Fibroblast of peridontal ligament (primary cell): ENCODE measurements at regions not wholly inside any gene's neighbourhood (a gene's known extent, or its start where the extent isn't known, plus 50 kb on each side); places are given as distances from the start of the nearest gene placed in this dataset.
"Not testable (repeated sequence)": the region's sequence is repeated elsewhere in the genome, so short reads cannot be mapped to it uniquely, and the experiment has no call there.

Source experiments
- DNase-seq: peaks from one replicate; pipeline ENCODE4 v3.0.0-alpha.2; 2010; ENCODE audit errors: extremely low read depth

DNA sequence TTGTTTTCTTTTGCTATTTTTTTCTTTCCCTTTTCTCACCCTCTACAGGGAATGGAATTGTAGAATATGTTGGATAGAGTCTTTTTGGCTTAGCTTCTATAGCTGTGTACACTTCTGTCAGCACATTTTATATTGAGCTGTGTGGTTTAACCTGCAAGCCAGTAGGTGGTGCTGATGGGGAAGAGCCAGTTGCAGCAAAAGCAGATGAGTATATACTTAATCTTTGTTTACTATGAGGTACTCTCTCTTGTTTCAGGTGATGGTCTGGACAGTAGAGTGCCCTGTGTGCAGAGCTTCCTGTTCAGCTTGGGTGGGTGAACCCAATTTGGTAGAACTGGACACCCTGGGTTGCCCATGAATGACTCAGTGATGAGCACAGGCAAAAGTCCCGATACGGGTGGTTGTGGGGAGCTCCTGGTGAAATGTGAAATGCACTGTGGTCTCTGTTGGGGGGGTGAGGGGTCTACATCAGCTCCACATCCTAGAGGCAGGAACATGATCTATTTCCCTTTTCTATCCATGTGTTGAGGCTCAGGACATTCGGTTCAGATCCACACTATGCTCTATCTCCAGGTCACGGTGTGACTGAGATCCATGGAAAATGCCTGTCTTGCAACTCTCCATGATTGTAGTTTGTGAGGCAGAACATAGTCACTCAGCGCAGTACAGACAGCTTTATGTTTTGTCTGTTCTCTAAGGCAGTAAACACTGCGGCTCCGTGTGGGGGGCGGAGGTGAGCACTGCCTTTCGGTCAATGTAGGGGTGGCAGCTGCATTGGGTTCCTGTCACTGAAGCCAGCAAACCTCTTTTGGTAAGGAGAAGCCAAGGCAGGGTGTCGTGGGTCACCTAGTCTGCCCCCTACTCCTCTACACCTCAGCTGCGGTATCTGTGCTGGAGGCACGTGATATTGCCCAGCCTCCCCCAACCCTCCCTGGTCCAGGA, 353.2 kb downstream of the PRR16 start:
- peak; percentile 35 for DNase-seq

DNA sequence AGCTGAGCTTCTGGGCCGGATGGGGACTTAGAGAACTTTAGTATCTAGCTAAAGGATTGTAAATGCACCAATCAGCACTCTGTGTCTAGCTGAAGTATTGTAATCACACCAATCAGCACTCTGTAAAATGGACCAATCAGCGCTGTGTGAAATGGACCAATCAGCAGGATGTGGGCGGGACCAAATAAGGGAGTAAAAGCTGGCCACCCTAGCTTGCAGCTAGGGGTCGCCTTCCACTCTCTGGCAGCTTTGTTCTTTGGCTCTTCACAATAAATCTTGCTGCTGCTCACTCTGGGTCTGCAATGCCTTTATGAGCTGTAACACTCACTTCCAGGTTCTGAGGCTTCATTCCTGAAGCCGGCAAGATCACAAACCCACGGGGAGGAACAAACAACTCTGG, 354.0 kb downstream of the PRR16 start:
- no peak for DNase-seq

DNA sequence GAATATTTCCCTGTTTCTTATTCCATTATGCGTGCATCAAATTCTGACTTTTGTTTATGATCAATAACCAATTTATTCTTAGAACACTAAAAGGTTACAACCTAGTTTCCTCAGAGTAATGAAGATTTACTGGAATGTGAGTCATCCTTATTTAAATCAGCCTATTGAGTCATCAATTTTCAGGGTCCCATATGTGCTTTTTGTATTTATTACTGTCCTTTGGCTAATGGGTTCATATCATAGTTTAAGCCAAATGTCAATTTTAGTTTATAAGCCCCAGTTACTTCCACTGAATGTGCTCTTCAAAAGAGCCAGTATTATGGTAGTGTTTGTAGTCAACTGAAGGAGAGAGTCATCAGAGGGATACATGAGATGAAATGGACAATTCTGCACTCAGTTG, 359.2 kb downstream of the PRR16 start:
- DNase-seq: no peak

DNA sequence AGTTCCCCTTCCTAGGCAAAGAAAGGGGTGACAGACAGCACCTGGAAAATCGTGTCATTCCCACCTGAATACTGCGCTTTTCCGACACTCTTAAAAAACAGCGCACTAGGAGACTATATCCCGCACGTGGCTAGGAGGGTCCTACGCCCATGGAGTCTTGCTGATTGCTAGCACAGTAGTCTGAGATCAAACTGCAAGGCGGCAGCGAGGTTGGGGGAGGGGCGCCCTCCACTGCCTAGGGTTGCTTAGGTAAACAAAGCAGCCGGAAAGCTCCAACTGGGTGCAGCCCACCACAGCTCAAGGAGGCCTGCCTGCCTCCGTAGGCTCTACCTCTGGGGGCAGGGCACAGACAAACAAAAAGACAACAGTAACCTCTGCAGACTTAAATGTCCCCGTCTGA, 367.5 kb downstream of the PRR16 start:
- DNase-seq: not testable (repeated sequence)

DNA sequence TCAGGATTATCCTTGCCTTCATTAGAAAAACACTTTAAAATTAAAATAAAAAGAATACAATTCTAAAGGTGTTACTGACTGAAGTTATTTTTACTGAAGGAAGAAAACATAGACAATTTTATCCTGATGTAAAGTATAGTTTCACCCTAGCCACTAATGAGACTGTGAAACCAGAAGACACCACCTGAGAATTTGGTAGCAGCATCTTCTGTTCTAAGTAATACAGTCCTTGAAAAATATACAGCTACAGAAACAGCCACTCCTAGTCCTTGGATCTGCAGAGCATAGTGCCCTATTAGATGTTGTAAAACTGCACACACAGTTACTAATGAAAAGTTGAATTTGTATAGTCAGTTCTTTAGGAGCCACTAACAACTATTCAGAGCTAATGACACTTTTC, 377.7 kb downstream of the PRR16 start:
- no peak for DNase-seq

DNA sequence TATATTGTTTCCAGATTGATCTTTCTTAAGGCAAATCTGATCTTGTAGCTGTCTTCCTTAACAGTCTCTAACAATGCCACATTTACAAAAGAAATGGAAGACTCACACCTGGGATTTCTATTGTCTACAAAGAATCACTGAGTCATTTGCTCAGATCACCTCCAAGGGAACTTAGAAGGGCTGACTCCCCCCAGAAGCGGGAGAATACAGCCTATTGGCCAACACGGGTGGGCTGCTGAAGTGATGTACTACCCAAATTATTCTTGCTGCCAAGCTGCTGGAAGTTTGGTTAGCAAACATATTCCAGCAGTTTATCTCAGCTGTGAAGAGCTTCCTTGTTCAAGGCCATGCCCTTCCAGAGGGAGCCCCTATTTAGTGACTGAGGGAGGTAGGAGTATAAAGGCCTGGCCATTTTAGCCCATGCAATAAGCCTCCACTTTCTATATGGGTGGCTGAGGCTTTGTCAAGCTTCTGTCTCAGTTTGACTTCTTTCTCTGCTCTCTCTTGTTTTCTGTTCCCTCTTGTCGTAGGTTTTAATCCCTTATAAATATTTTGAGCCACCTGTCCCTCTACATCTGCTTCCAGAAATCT, 379.4 kb downstream of the PRR16 start:
- DNase-seq: no peak

DNA sequence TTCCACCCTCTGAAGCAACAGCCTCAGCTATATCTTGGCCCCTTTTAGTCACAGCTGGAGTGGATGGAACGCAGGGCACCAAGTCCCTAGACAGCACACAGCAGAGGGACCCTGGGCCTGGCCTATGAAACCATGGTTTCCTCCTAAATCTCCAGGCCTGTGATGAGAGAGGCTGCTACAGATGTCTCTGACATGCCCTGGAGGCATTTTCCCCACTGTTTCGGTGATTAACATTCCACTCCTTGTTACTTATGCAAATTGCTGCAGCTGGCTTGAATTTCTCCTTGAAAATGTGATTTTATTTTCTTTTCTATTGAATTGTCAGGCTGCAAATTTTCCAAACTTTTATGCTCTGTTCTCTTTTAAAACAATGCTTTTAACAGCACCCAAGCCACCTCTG, 384.8 kb downstream of the PRR16 start:
- DNase-seq: no peak

DNA sequence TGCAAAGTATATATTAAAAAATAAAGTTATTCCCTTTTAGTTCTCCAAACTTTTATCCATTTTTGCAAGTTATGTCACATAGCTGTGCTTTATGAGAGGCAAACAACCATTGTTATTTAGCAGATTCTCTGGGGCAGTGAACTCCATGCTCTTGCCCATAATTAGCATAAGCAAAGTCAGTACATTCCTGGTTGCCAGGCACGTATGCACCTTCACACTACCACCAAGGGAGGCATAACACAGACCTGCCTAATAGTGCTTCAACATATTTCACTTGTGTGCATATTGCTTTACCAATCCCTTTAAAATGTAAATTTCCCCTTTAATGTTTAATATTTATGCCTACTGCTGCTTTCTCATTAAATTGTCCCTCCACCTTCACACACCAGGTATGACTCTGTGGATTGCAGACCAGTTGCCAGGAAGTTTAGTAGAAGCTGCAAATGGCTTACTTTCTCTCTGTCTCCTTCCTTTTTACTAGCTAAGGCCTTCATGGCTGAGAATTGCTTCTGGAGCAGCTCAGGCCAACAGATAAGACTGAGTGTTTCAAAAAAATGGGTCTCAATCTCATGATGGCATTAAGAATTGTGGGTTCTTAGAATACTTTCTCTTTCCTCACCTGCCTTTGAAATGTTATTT, 388.2 kb downstream of the PRR16 start:
- DNase-seq: no peak

DNA sequence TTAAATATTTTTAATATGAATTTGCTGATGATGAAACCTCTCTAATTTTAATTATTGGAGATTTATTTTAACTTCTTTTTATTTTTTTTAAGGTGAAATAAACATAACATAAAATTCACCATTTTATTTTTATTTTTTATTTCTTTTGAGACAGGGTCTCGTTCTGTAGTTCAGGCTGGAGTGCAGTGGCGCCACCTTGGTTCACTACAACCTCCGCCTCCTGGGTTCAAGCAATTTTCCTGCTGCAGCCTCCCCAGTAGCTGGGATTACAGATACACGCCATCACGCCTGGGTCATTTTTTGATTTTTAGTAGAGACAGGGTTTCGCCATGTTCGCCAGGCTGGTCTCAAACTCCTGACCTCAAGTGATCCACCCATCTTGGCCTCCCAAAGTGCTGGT, 402.9 kb downstream of the PRR16 start:
- DNase-seq: no peak

DNA sequence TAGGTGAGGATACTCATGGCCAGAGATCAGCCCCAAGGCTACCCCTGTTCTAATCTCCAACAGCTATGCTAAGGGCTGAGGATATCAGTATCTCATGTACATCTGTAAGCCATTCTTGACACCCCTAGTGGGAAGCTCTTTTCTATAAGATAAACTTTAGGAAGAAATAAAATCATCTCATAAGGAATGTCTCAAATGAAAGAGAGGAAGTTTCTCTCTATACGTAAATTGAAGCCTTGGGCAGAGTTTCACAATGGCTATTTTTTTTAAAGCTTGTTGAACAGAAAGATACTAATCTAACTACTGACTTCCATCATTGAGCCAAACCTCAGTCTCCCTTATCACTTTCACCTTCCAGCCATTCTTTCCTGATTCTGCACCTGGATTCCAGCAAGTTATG, 405.7 kb downstream of the PRR16 start:
- no peak for DNase-seq

DNA sequence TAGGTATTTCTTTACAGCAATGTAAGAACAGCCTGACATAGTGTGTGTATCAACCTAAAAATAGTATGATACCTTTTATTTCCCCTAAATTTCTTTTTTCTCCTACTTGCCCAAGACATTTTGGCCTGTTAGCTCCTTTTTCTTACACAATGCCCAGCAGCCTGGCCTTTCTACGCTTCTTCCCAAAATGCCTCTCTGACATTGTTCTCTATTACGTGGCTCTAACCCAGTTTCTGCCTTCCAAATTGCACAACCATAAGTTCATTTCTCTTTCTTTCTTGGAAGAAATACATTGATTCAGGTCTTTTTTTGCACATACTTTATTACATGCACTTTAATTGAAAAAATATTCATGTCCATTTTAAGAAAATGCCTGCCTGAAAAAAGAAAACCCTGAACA, 408.2 kb downstream of the PRR16 start:
- DNase-seq: peak; percentile 27

DNA sequence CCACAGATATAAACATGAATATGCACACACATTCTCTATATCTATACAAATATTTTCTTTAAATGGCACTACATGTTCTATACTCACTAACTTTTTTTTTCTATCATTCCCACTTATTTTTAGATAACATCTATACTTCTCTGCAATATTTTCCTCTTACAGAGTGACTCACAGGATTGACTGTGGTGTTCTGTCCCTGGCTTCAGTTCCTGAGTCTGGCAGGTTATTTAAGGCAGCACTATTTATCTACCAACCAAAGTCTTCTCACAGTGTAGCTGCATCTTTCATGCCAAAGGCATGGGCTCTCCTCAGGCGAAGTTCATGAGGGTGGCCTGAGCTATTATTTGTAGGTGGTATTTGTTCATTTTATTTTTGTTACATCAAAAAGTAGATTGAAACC, 409.0 kb downstream of the PRR16 start:
- no peak for DNase-seq

DNA sequence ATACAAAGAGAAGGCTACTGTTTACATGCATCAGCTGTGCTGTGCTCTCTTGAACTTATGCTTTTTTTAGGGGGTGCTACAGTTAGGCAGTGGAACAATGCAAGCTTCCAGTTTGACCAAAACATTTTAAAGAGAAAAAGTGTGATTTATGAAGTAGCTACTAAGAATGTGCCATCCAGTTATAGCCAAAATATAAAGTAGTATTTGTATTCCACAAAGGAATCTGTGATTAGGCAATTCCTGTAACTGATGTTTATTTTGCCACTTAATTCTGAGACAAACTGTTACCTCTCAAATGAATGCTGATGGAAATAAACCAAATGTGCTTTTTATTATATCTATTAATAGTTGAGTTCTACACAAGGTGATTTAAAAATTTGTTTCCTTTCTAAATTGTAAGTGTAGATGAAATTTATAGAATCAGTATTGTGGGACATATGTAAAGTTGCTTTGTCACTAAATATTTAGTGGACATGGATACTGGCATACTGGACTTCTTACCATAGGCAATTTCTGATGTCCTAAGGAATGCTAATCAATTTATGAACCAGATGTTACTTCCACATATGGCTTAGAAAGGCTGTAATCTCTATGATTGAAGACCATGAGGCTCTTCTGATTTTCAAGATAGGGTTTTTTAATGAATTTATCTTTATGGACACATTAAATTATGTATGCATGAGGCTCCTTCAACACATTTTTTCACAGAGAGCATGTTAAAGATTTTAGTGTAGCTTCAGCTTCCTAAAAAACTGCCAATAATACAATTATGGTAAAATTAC, 410.2 kb downstream of the PRR16 start:
- DNase-seq: no peak

DNA sequence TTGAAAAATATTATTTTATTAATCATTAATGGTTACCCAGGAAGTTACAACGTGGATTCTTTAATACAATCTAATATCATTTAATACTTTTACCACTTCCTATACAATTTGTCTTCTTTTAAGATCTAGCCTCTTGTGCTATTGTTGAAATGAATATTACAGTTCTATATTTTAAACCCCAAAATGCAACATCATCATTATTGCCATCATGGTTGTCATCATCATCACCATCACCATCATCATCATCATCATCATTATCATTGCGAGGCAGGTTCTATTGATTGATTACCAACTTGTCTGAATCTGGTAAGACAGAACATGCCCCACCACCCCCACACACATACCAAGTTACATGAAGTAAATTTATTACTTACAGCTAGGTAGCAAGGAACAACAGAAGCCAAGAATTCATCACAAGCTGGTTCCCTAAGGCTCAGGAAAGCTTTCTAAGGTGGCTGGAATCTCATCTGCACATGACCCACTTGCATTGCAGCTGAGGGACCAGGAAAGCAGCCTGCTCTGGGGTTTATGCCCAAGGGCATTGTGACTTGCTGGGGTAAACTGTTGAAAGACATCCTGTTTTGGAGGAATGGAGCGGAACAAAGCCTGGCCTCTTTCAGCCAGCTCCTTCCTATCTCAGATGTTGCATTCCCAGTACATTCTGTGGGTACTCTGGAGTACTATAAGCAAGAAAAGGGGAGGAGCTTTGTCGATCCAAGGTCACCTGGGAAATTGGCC, 418.1 kb downstream of the PRR16 start:
- no peak for DNase-seq

DNA sequence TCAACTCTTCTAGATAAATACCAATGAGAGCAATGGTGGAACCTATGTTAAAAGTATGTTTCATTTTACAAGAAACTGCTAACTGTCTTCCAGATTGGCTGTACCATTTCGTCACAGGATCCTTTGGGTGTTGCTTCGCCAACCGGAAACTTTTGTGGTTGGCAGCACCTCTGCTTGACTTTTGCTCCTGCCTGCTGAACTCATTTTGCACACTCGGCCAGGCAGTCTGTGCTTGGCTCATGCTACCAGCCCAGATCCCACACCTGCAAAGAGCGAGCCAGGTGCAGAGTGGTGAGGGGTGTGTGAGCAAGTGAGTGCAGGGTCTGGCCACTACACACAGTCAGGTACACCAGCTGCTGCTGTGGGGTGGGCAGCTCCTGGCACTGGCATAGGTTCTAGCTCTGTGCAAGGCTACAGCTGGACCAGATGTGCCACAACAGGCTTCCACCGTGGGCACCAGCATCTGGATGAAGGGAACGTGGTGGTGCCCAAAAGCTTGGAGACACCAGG, 422.3 kb downstream of the PRR16 start:
- no peak for DNase-seq

DNA sequence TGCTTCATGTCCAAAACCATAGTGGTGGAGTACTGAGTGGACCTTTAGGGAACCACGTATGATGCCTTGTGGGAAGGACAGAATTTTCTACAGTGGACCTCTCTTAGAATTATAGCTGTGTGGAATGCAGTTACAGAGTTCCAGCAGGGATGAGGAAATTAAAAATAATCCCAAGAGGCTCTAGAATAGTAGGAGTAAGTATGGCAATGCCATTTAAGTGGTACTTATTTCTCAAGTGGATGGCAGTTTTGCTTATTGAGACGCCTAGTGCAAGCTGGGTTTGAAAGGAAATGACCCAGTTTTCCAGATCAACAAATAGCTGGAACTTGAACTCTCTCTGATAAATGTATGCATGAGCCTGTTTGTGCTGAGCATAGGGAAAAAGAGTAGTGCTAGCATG, 431.6 kb downstream of the PRR16 start:
- no peak for DNase-seq

DNA sequence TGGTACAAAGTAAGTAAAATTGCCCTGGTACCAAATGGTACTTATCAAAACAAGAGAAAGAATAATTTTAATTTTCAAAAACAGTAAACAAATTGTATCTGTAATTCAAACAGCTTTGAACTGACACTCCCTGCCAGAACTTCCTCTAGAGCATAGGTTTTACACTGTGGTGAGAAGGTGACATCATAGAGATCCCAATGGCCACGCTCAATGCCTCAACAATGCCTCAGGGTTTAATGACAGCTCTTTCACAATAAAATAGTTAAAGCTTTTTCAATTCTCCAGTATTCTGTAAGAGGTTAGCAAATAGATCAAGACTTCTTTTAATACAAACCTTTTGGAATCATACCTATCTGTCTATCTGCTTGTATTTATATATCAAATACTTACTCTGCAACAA, 437.1 kb downstream of the PRR16 start:
- DNase-seq: no peak

DNA sequence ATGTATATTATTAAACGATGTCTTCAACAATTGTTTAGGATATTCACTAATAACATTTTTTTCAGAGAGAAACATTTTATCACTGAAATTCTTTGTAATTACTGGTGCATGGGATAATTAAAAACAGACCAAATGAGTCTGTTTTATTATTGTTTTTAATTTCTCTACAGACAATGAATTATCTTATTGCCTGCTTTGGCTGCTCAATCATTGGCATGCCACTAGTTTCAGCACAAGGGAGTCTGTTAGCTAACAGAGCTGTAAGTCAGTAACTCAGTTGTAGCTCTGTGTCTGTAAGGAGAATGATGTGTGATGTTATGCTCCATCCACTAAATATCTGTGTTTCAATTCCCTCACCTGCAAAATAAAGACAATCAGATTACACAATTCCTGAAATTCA, 443.9 kb downstream of the PRR16 start:
- DNase-seq: no peak

DNA sequence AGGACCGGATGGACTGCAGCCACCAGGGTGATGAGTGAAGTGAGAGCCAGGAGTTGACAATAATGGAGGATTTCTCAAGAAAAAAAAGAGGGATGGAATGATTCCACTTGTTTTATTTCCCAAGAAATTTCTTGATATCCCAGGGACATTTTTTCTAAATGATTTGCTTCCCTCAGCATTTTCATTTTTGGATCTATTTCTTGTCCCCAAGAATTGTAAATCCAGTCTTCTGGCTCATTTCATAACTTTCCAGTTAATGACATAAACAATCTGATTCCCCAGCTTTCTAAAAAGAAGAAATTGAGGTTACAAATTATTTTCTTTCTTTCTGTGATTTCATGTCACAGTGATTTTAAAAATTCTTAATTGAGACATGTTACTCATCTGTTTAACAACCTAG, 446.5 kb downstream of the PRR16 start:
- DNase-seq: no peak

DNA sequence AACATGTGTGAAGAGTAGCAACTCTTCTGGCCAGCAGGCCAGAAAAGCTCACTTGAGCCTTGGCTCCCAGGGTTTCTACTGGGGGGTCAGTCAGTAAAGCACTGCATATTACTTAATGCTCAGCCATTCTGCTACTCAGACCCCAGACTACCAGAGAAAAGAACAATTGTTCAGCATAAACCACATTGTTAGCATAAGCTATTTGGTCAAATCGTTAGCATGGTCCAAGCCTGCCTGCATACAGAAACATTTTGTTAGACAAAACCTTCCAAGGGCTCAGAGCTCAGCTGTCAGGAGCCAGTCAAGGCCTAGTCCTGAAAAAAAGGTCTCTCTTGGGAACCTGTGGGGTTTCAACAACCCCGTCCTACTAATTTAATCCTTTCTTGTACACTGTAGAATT, 449.3 kb downstream of the PRR16 start:
- DNase-seq: no peak

DNA sequence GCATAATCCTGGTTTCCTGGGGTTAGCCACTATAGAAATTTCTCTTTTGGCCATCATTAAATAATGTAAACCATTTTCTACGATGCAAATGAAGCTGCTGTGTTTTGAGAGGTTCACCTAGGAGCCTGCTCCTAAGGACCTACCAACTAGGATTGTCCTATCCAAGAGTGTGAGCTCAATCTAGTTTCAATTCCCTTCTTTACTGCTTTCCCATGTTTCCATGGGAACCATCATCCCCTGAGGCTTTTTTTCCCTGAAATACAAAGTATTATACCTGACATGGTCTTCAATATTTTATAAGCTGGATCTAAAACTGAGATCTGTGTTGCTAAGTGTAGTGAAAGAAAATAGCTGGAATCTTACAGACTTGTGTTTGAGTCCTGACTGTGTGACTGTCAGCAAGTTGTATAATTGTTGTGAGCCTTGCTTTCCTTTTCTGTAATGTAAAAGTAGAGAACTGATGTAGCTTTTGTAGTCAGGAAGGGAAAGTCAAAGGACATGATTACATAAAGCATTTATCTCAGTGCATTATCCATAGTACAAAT, 453.2 kb downstream of the PRR16 start:
- no peak for DNase-seq
